HepG2 (cell line): ENCODE measurements at regions not wholly inside any gene's neighbourhood (a gene's known extent, or its start where the extent isn't known, plus 50 kb on each side); places are given as distances from the start of the nearest gene placed in this dataset.

ENCODE experiments used
- GABPB1 ChIP-seq: IDR thresholded peaks from 2 replicates; pipeline ENCODE4 v1.6.1; 2016; ENCODE audit warnings: mild to moderate bottlenecking, missing genetic modification reagents, moderate library complexity, missing compliant biosample characterization
- HDAC2 ChIP-seq: sonication (generic); formaldehyde crosslinking; IDR thresholded peaks from 2 replicates; pipeline ENCODE4 v1.4.0; 2020; ENCODE audit warnings: missing genetic modification reagents
- PHF8 ChIP-seq: sonication (generic); formaldehyde crosslinking; IDR thresholded peaks from 2 replicates; pipeline ENCODE4 v1.5.0; 2020; ENCODE audit warnings: missing genetic modification reagents
- SRF ChIP-seq: IDR thresholded peaks from 2 replicates; pipeline ENCODE4 v1.6.1; 2011; ENCODE audit warnings: mild to moderate bottlenecking, low read depth, low read length, moderate library complexity
- TF ChIP-seq, protein P1 (sequence below): sonication (generic); formaldehyde crosslinking; IDR thresholded peaks from 2 replicates; pipeline ENCODE4 v1.4.0; 2020; ENCODE audit warnings: mild to moderate bottlenecking, missing genetic modification reagents

DNA sequence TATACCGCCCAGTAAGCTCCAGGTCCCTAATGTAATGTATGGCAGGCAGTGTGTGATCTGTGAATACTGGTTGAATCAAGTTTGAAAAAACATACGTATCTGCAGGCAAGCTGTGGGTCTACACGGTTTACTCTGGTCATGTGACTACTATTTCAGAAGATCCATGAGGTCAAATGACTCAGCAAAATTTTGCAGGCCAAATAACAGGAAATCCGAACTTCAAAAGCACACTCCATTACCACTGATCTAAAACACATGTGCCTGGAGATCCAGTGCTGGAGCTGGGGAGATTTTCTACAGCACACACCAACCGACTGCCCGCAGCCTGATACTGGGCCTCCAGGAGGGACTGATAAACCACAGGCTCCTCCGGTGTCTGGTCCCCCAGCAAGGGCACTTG, 64.5 kb upstream of the SLC44A3 start:
- TF ChIP-seq PHF8 (CRISPR knock-in tag) (0 out of 2 replicates have a peak, but pooled peaks have one; percentile 26), GABPB1 (CRISPR knock-in tag) (no peak), SRF (no peak), HDAC2 (CRISPR knock-in tag) (peak; percentile 45; the same call in 1 of the 2 replicates)
- TF ChIP-seq, protein P1, sequence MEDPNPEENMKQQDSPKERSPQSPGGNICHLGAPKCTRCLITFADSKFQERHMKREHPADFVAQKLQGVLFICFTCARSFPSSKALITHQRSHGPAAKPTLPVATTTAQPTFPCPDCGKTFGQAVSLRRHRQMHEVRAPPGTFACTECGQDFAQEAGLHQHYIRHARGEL = no peak
